H1 (cell line): ENCODE measurements at regions not wholly inside any gene's neighbourhood (a gene's known extent, or its start where the extent isn't known, plus 50 kb on each side); places are given as distances from the start of the nearest gene placed in this dataset.

Experiments
- CTCF ChIA-PET: fragments of 300-600 bp; sonication (Branson Sonifier 250); formaldehyde crosslinking; loops from one replicate; lab custom pipeline; 2021; ENCODE audit not compliant: partially characterized antibody; lab: Charles Lee
- POLR2A ChIA-PET: fragments of 300-600 bp; sonication (Branson Sonifier 250); formaldehyde crosslinking; loops from one replicate; lab custom pipeline; 2021; ENCODE audit warnings: inconsistent platforms; ENCODE audit not compliant: partially characterized antibody; lab: Charles Lee
- DNase-seq, 2 experiments: peaks; one replicate each; pipeline versions ENCODE4 v3.0.0 to v3.0.0-alpha.2; 2010 to 2022; ENCODE audit warnings: low spot score in 2 of 2, low read depth in 1 of 2, mixed read lengths in 1 of 2
- FAIRE-seq: peaks from 2 replicates; lab custom pipeline; 2011; peaks lifted over from hg19 to GRCh38; lab: Jason Lieb, UNC
- H2AFZ ChIP-seq: 2 replicates; pipeline ENCODE4 v1.8.1; 2012; ENCODE audit warnings: low read length, inconsistent platforms
- H2AK5ac ChIP-seq: 2 replicates; pipeline ENCODE4 v1.6.1; 2013; ENCODE audit warnings: low read depth, low read length
- H2BK120ac ChIP-seq: replicated peaks from 2 replicates; pipeline ENCODE3; 2013; ENCODE audit warnings: low read depth, low read length, inconsistent platforms
- H2BK12ac ChIP-seq: 2 replicates; pipeline ENCODE4 v1.6.1; 2013; ENCODE audit warnings: low read depth, low read length
- H2BK15ac ChIP-seq: 2 replicates; pipeline ENCODE4 v1.6.1; 2013; ENCODE audit warnings: low read length
- H2BK20ac ChIP-seq: 2 replicates; pipeline ENCODE4 v1.6.1; 2013; ENCODE audit warnings: low read length
- H2BK5ac ChIP-seq: 2 replicates; pipeline ENCODE4 v1.6.1; 2013; ENCODE audit warnings: low read depth, low read length
- H3K14ac ChIP-seq: 2 replicates; pipeline ENCODE4 v1.6.1; 2013; ENCODE audit warnings: inconsistent platforms; ENCODE audit not compliant: insufficient read length
- H3K18ac ChIP-seq: 2 replicates; pipeline ENCODE4 v1.6.1; 2013; ENCODE audit warnings: low read length; ENCODE audit errors: extremely low read depth
- H3K23ac ChIP-seq: 2 replicates; pipeline ENCODE4 v1.6.1; 2013; ENCODE audit warnings: inconsistent platforms; ENCODE audit not compliant: insufficient read length
- H3K23me2 ChIP-seq: 2 replicates; pipeline ENCODE4 v1.6.1; 2013; ENCODE audit warnings: low read depth, low read length
- H3K27ac ChIP-seq: 2 replicates; pipeline ENCODE4 v1.6.1; 2011; ENCODE audit warnings: low read depth, low read length, inconsistent platforms
- H3K27me3 ChIP-seq, 4 experiments: replicated peaks in 1 of 4; 1 replicate in 1 of 4; 2 replicates in 3 of 4; pipeline versions ENCODE4 v1.6.1 to v1.8.1; 2011 to 2013; ENCODE audit warnings: low read length in 3 of 4, mild to moderate bottlenecking in 3 of 4, inconsistent platforms in 2 of 4, mixed read lengths in 2 of 4, moderate library complexity in 1 of 4; ENCODE audit not compliant: control insufficient read depth in 3 of 4, insufficient read depth in 3 of 4; ENCODE audit errors: extremely low read depth in 1 of 4
- H3K36me3 ChIP-seq, 4 experiments: 2 replicates each; pipeline versions ENCODE4 v1.6.1 to v1.8.1; 2011 to 2013; ENCODE audit warnings: mild to moderate bottlenecking in 4 of 4, low read length in 3 of 4, moderate library complexity in 2 of 4, control low read depth in 1 of 4, inconsistent platforms in 1 of 4; ENCODE audit not compliant: insufficient read depth in 4 of 4, control insufficient read depth in 2 of 4
- H3K4ac ChIP-seq: replicated peaks from 2 replicates; pipeline ENCODE3; 2013; ENCODE audit warnings: low read length, low read depth, mixed read lengths, inconsistent platforms; ENCODE audit not compliant: insufficient read length
- H3K4me1 ChIP-seq, 4 experiments: replicated peaks in 1 of 4; 1 replicate in 1 of 4; 2 replicates in 3 of 4; pipeline versions ENCODE4 v1.6.1 to v1.8.1; 2011 to 2013; ENCODE audit warnings: low read length in 3 of 4, inconsistent platforms in 2 of 4, mixed read lengths in 1 of 4; ENCODE audit not compliant: insufficient read depth in 4 of 4, control insufficient read depth in 3 of 4
- H3K4me2 ChIP-seq, 2 experiments: 2 replicates each; pipeline versions ENCODE4 v1.6.1 to v1.8.1; 2011 to 2013; ENCODE audit warnings: low read depth in 2 of 2, low read length in 2 of 2, control low read depth in 1 of 2, inconsistent platforms in 1 of 2, mild to moderate bottlenecking in 1 of 2; ENCODE audit not compliant: insufficient read depth in 1 of 2
- H3K4me3 ChIP-seq, 4 experiments: fragments of 200-600, 300-600 bp in 1 of 4; sonication (generic), shearing (Covaris generic), sonication (Bioruptor Twin) in 1 of 4; 2 replicates each; pipeline versions ENCODE4 v1.5.1 to v1.8.1; 2011 to 2016; ENCODE audit warnings: low read length in 4 of 4, low read depth in 3 of 4, control low read depth in 2 of 4, inconsistent platforms in 2 of 4, mild to moderate bottlenecking in 2 of 4, mixed read lengths in 1 of 4, moderate library complexity in 1 of 4; ENCODE audit not compliant: insufficient read depth in 2 of 4; ENCODE audit errors: extremely low read depth in 1 of 4
- H3K56ac ChIP-seq: replicated peaks from 2 replicates; pipeline ENCODE3; 2013; ENCODE audit warnings: low read depth, mild to moderate bottlenecking, mixed read lengths, low read length, inconsistent platforms; ENCODE audit not compliant: insufficient read length
- H3K79me1 ChIP-seq: 2 replicates; pipeline ENCODE4 v1.6.1; 2013; ENCODE audit warnings: low read depth, low read length, control low read depth
- H3K79me2 ChIP-seq, 2 experiments: 2 replicates each; pipeline versions ENCODE4 v1.6.1 to v1.8.1; 2012 to 2013; ENCODE audit warnings: low read length in 2 of 2, mild to moderate bottlenecking in 2 of 2, inconsistent platforms in 1 of 2; ENCODE audit not compliant: insufficient read depth in 2 of 2, control insufficient read depth in 1 of 2
- H3K9ac ChIP-seq, 4 experiments: replicated peaks in 1 of 4; 1 replicate in 1 of 4; 2 replicates in 3 of 4; pipeline versions ENCODE4 v1.6.1 to v1.8.1; 2011 to 2013; ENCODE audit warnings: low read depth in 3 of 4, low read length in 3 of 4, control low read depth in 2 of 4, mild to moderate bottlenecking in 2 of 4, moderate library complexity in 2 of 4, inconsistent platforms in 1 of 4; ENCODE audit errors: extremely low read depth in 1 of 4
- H3K9me3 ChIP-seq, 2 experiments: 2 replicates each; pipeline versions ENCODE4 v1.6.1 to v1.8.1; 2012 to 2013; ENCODE audit warnings: mild to moderate bottlenecking in 2 of 2, moderate library complexity in 2 of 2, control low read depth in 1 of 2, inconsistent platforms in 1 of 2, low read depth in 1 of 2, low read length in 1 of 2, mixed read lengths in 1 of 2; ENCODE audit not compliant: insufficient read depth in 2 of 2
- H4K20me1 ChIP-seq, 2 experiments: replicated peaks in 1 of 2; 2 replicates each; pipeline versions ENCODE3 to v1.8.1; 2011 to 2013; ENCODE audit warnings: inconsistent platforms in 2 of 2, low read length in 2 of 2, mild to moderate bottlenecking in 1 of 2; ENCODE audit not compliant: insufficient read depth in 2 of 2, control insufficient read depth in 1 of 2
- H4K5ac ChIP-seq: 2 replicates; pipeline ENCODE4 v1.6.1; 2013; ENCODE audit warnings: low read length, low read depth, mixed read lengths, inconsistent platforms; ENCODE audit not compliant: insufficient read length
- H4K8ac ChIP-seq: 2 replicates; pipeline ENCODE4 v1.8.0; 2013; ENCODE audit warnings: mild to moderate bottlenecking, moderate library complexity, low read length, inconsistent platforms; ENCODE audit not compliant: insufficient read depth; ENCODE audit errors: extremely low read depth
- H4K91ac ChIP-seq: replicated peaks from 2 replicates; pipeline ENCODE3; 2013; ENCODE audit warnings: low read length, mixed read lengths, inconsistent platforms; ENCODE audit not compliant: insufficient read length
- BCL11A ChIP-seq, 2 experiments: IDR thresholded peaks; one replicate each; pipeline ENCODE4 v1.6.1; 2011; ENCODE audit warnings: low read depth in 2 of 2, low read length in 2 of 2, mild to moderate bottlenecking in 2 of 2
- EZH2 ChIP-seq: fragments of 200-600 bp; sonication (generic); IDR thresholded peaks from 2 replicates; pipeline ENCODE4 v1.7.1; 2012; ENCODE audit warnings: low read depth, mild to moderate bottlenecking, moderate library complexity, low read length, inconsistent platforms; ENCODE audit not compliant: severe bottlenecking
- HDAC2 ChIP-seq, 2 experiments: fragments of 300-600 bp in 1 of 2; sonication (generic) in 1 of 2; IDR thresholded peaks; 2 replicates each; pipeline ENCODE4 v1.6.1; 2011 to 2012; ENCODE audit warnings: low read depth in 2 of 2, low read length in 2 of 2, mild to moderate bottlenecking in 2 of 2, moderate library complexity in 2 of 2, borderline replicate concordance in 1 of 2, inconsistent platforms in 1 of 2
- JUND ChIP-seq: IDR thresholded peaks from 2 replicates; pipeline ENCODE4 v1.6.1; 2011; ENCODE audit warnings: mild to moderate bottlenecking, improper control_type of control experiment, low read length
- KDM4A ChIP-seq: IDR thresholded peaks from one replicate; pipeline ENCODE4 v1.7.1; 2012; ENCODE audit warnings: low read depth, mild to moderate bottlenecking, moderate library complexity, low read length, inconsistent platforms; ENCODE audit not compliant: severe bottlenecking
- SIN3A ChIP-seq, 2 experiments: IDR thresholded peaks in 1 of 2; conservative IDR thresholded peaks in 1 of 2; 2 replicates each; pipeline ENCODE4 v1.6.1; 2011 to 2012; ENCODE audit warnings: low read length in 2 of 2, improper control_type of control experiment in 1 of 2, low read depth in 1 of 2, mild to moderate bottlenecking in 1 of 2
- SP4 ChIP-seq: IDR thresholded peaks from 2 replicates; pipeline ENCODE4 v1.6.1; 2012; ENCODE audit warnings: low read length, inconsistent platforms
- SRF ChIP-seq: IDR thresholded peaks from 2 replicates; pipeline ENCODE4 v1.6.1; 2011; ENCODE audit warnings: mild to moderate bottlenecking, low read depth, low read length, moderate library complexity
- TBP ChIP-seq: IDR thresholded peaks from 2 replicates; pipeline ENCODE4 v1.6.1; 2011; ENCODE audit warnings: low read depth, low read length, improper control_type of control experiment
- ZNF274 ChIP-seq: IDR thresholded peaks from 2 replicates; pipeline ENCODE4 v1.7.0; 2012; ENCODE audit warnings: low read length, borderline replicate concordance; ENCODE audit errors: extremely low read depth
- WGBS, 2 experiments: shearing (Covaris generic) in 1 of 2; methylation state at CpG; one replicate each; pipeline versions ENCODE4 v1.1.6 to v1.1.7; 2013 to 2015; ENCODE audit warnings: low lambda C conversion rate in 2 of 2, mixed read lengths in 2 of 2, inconsistent platforms in 1 of 2, low coverage in 1 of 2, missing lambda C conversion rate in 1 of 2; ENCODE audit not compliant: insufficient replicate concordance in 2 of 2, insufficient coverage in 1 of 2, insufficient read length in 1 of 2; ENCODE audit errors: extremely low coverage in 1 of 2, missing lambda C conversion rate in 1 of 2; 5-methylcytosine and 5-hydroxymethylcytosine counted together
- TF ChIP-seq, protein P1 (sequence below): IDR thresholded peaks from 2 replicates; pipeline ENCODE4 v1.6.1; 2012; ENCODE audit warnings: inconsistent platforms

GRCh38 chr7:153939654-153940053 lies 112.5 kb upstream of the DPP6 start:
- CTCF ChIA-PET, result no interaction called here
- no peaks in the 10 kb centered on the region for H3K23me2 ChIP-seq
- no peak overlapping the region for H3K4ac ChIP-seq
- no peak overlapping the region for H3K4me2 ChIP-seq
- no peak overlapping the region for H2BK12ac ChIP-seq
- peaks cover 27 to 66% of the 10 kb centered on the region in 2 experiments for H3K9me3 ChIP-seq
- no peaks in the 10 kb centered on the region for H3K36me3 ChIP-seq
- POLR2A ChIA-PET, result no interaction called here
- no peak overlapping the region for H2BK5ac ChIP-seq
- no peak overlapping the region for H3K27ac ChIP-seq
- H3K27me3 ChIP-seq, result no peaks in the 10 kb centered on the region; a peak in 1 of 7 replicates
- H3K4me3 ChIP-seq, result no peak overlapping the region
- no peak overlapping the region for H2AFZ ChIP-seq
- H4K5ac ChIP-seq, result no peak overlapping the region
- FAIRE-seq (no peak), DNase-seq (no peak)
- no peak overlapping the region for H2BK15ac ChIP-seq
- H3K79me1 ChIP-seq, result no peaks in the 10 kb centered on the region
- no peak overlapping the region for H2BK120ac ChIP-seq
- H4K91ac ChIP-seq, result no peak overlapping the region
- H2BK20ac ChIP-seq, result no peak overlapping the region
- H3K18ac ChIP-seq, result no peak overlapping the region
- no peak overlapping the region for H3K23ac ChIP-seq
- no peak overlapping the region for H3K14ac ChIP-seq
- no peaks in the 10 kb centered on the region for H3K79me2 ChIP-seq
- no peak overlapping the region for H4K8ac ChIP-seq
- TF ChIP-seq SRF (no peak), ZNF274 (no peak), HDAC2 (IDR thresholded peaks at IDR 0.05; ENCODE audit: borderline replicate concordance in 1 of 2, low read depth in 2 of 2, low read length in 2 of 2) (no peak), BCL11A (IDR thresholded peaks at IDR 0.05; ENCODE audit: low read depth in 2 of 2, low read length in 2 of 2) (no peak), SIN3A (conservative IDR thresholded peaks at IDR 0.05 in 1 of 2, IDR thresholded peaks at IDR 0.05 in 1 of 2; ENCODE audit: low read depth in 1 of 2, low read length in 2 of 2) (no peak), JUND (no peak), EZH2 (no peak), TBP (no peak), KDM4A (no peak), SP4 (no peak)
- TF ChIP-seq, protein P1, sequence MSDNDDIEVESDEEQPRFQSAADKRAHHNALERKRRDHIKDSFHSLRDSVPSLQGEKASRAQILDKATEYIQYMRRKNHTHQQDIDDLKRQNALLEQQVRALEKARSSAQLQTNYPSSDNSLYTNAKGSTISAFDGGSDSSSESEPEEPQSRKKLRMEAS, result no peak
- H2AK5ac ChIP-seq, result no peak overlapping the region
- WGBS, 2 experiments, result 88% methylated on average over 3 of the region's 3 CpGs; no CpG with 5 or more reads in 1 of the 2 experiments
- no peaks in the 10 kb centered on the region for H4K20me1 ChIP-seq
- H3K4me1 ChIP-seq, result peaks cover 0 to 4% (median 2%) of the 10 kb centered on the region in 4 experiments; a peak in 1 of 7 replicates
- no peak overlapping the region for H3K9ac ChIP-seq
- H3K56ac ChIP-seq, result no peak overlapping the region
